ENCODE measurements at regions not wholly inside any gene's neighbourhood (a gene's known extent, or its start where the extent isn't known, plus 50 kb on each side); places are given as distances from the start of the nearest gene placed in this dataset.

GRCh38 chr12:32039347-32039746 lies 67.3 kb upstream of the BICD1 start:
- no peak for TF ChIP-seq CTCF (IDR thresholded peaks at IDR 0.05; ENCODE audit: low read depth, low read length)
- TF ChIP-seq EZH2phosphoT487 (IDR thresholded peaks at IDR 0.05; ENCODE audit: low read depth), result no peak

Measured in OCI-LY3 (cell line).